ENCODE measurements at regions not wholly inside any gene's neighbourhood (a gene's known extent, or its start where the extent isn't known, plus 50 kb on each side); places are given as distances from the start of the nearest gene placed in this dataset.
"Not testable (repeated sequence)": the region's sequence is repeated elsewhere in the genome, so short reads cannot be mapped to it uniquely, and the experiment has no call there.

GRCh38 chr6:140782941-140783340, 1349.8 kb upstream of the GJE1 start:
- DNase-seq = no peak

- no peak for DNase-seq
Measured at GRCh38 chr6:140779991-140780596, 1352.6 kb upstream of the GJE1 start.

- DNase-seq = no peak
Measured at GRCh38 chr6:140779341-140779740, 1353.4 kb upstream of the GJE1 start.

- no peak for DNase-seq
Measured at GRCh38 chr6:140777780-140778179, 1354.9 kb upstream of the GJE1 start.

- DNase-seq = no peak
Measured at GRCh38 chr6:140775061-140775460, 1357.7 kb upstream of the GJE1 start.

- peak in 1 of 2 donors; percentile 56 for DNase-seq
Measured at GRCh38 chr6:140774080-140774505, 1358.6 kb upstream of the GJE1 start.

GRCh38 chr6:140773276-140773675, 1359.4 kb upstream of the GJE1 start:
- no peak for DNase-seq

GRCh38 chr6:140772576-140772975, 1360.1 kb upstream of the GJE1 start:
- no peak for DNase-seq

- DNase-seq = no peak
Measured at GRCh38 chr6:140768133-140768532, 1364.6 kb upstream of the GJE1 start.

- DNase-seq = no peak
Measured at GRCh38 chr6:140766999-140767398, 1365.7 kb upstream of the GJE1 start.

GRCh38 chr6:140758169-140758877, 1374.4 kb upstream of the GJE1 start:
- no peak for DNase-seq

- DNase-seq = no peak
Measured at GRCh38 chr6:140752234-140752633, 1377.8 kb upstream of the CITED2 start.

GRCh38 chr6:140747114-140747513, 1372.7 kb upstream of the CITED2 start:
- DNase-seq = no peak

- peak in 1 of 2 donors; percentile 39 for DNase-seq
Measured at GRCh38 chr6:140744659-140745320, 1370.3 kb upstream of the CITED2 start.

- no peak for DNase-seq
Measured at GRCh38 chr6:140736231-140736630, 1361.8 kb upstream of the CITED2 start.

- no peak for DNase-seq
Measured at GRCh38 chr6:140732991-140733390, 1358.5 kb upstream of the CITED2 start.

GRCh38 chr6:140732155-140732554, 1357.7 kb upstream of the CITED2 start:
- DNase-seq = no peak

GRCh38 chr6:140731741-140732140, 1357.3 kb upstream of the CITED2 start:
- no peak for DNase-seq

GRCh38 chr6:140729521-140729920, 1355.1 kb upstream of the CITED2 start:
- no peak for DNase-seq

- DNase-seq = no peak
Measured at GRCh38 chr6:140718021-140718420, 1343.6 kb upstream of the CITED2 start.

GRCh38 chr6:140713495-140713894, 1339.0 kb upstream of the CITED2 start:
- DNase-seq = no peak

GRCh38 chr6:140711019-140711613, 1336.7 kb upstream of the CITED2 start:
- peak in 1 of 2 donors; percentile 22 for DNase-seq

- no peak for DNase-seq
Measured at GRCh38 chr6:140708441-140708840, 1334.0 kb upstream of the CITED2 start.

GRCh38 chr6:140704008-140704407, 1329.6 kb upstream of the CITED2 start:
- not testable (repeated sequence) for DNase-seq
